HT-29 (cell line): ENCODE measurements at regions not wholly inside any gene's neighbourhood (a gene's known extent, or its start where the extent isn't known, plus 50 kb on each side); places are given as distances from the start of the nearest gene placed in this dataset.

ENCODE experiments used
- DNase-seq: peaks from one replicate; pipeline ENCODE4 v3.0.0-alpha.2; 2015; ENCODE audit warnings: low spot score

DNA sequence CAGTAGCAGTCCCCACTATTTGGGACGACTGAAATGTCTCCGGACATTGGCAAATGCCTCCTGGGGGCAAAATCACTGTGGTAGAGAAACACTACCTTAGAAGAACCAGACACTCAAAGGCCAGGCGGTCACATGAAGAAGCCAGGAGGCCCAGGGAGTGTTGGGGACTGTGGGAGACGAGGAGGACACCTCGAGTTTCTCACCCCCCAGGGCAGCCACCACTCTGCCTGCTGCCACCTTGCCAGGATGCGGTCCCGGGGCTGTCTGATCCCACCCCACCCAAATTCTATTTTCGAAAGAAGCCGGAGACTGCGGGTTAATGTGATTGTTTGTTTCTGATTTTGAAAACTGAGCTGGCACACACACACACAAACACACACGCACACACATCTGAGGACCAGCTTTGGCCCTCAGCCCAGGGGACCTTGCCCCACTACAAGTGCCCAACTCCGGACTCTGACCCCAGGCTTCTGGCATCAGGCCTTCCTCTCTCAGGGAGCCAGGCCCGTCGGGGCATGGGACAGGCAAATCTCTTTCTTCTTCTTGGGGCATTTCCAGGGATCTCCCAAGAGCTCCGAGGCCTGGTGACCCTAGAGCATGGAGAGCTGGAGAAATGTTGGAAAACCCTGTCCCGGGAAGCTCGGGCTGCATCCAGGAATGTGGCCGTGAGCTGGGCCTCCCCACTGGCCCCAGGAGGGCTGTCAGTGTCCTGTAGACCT is 187.5 kb upstream of the PMEPA1 start:
- DNase-seq, result no peak

DNA sequence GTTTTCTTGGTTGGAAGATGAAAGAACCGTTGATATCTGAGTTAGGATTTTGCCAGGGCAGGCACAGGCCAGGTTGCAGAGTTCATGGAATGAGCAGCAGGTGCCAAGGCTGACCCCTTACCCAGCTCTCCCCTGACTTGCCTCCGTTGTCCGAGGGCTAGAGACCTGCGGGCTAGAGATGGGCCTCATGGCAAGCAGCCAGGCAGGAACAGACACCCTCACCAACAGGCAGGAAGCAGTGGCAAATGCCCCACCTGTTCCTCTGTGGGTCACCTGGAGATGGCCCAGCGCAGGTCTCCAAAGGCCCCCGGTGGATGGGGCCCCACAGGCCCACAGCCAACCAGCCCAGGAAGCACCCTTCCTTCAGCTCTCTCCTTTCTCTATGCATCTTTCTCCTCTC is 186.7 kb upstream of the PMEPA1 start:
- no peak for DNase-seq

DNA sequence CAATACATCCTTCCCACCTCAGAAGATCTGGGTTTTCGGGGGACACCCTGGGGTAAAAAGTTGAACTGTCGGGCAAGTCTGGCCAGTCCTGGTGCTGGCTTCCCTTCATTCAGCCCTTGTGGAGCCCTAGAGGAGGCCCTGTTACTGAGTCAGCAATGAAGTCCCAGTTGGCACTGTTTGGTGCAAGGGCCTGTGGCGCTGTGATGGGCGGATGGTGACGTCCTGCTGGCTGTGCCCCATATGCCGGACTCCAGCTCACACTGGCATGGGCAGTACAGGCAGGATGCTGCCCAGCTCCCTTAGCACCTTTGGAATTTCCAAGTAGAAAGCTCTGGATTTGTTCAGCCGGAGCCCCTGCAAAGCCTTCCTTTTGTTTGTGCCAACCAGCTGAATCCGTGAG is 186.2 kb upstream of the PMEPA1 start:
- DNase-seq, result no peak

DNA sequence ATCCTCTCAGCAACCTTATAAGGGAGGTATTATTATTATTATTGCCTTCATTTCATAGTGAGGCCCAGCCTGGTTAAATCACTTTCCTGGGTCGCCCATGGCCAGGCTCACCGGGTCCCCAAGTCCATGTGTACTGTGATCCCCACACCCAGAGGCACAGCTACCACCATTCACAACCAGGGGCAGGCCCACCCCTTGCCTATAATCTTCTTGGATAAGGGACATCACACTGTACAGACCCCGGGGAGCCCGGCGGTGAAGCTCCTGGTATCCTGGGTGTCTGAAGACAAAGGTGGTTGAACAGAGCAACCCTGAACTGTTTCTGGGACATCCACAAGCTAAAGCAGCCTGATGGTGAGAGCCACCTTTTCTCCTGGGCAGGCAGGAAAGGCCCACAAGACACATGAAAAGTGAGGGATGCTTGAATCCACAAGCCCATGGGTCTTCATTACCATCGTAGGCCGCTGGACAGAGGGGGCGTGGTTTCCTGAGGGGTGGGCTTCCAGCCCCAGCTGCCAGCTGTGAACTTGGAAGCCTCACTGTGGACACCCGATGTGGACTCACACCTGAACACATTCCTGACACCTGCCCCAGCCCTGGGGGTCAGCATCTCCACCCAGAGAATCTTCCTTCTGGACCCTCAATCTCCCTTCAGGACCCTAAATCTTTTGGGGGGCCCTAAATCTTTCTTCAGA is 185.5 kb upstream of the PMEPA1 start:
- DNase-seq, result no peak

DNA sequence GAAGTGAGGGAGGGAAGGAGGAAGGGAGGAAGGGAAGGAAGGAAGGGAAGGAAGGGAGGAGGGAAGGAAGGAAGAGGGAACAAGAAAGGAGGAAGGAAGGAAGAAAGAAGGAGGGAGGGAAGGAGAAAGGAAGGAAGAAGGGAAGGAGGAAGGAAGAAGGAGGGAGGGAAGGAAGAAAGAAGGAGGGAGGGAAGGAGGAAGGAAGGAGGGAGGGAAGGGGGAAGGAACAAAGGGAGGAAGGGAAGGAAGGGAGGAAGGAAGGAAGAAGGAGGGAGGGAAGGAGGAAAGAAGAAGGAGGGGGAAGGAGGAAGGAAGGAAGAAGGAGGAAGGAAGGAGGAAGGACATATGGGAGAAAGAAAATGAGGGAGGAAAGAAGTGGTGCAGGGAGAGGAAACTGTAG is 184.7 kb upstream of the PMEPA1 start:
- no peak for DNase-seq

DNA sequence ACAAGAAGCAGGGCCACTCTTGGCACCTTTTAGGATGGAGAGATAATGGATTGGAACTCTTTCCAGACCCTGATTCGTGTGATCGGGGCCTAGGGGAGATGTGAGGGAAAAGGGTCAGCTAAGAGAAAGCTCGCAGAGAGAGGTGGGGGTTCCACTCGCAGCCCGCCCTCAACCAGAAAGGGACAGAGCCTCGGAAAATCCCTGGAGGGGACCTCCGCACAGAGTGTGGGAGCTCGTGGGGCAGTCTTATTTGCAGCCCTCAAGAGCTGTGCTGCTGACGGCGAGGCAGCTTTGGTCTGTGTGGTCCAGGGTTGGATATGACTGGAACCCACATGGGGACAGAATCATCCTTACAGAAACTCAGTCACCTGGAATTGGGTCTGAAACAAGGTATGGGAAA is 184.3 kb upstream of the PMEPA1 start:
- DNase-seq, result no peak

DNA sequence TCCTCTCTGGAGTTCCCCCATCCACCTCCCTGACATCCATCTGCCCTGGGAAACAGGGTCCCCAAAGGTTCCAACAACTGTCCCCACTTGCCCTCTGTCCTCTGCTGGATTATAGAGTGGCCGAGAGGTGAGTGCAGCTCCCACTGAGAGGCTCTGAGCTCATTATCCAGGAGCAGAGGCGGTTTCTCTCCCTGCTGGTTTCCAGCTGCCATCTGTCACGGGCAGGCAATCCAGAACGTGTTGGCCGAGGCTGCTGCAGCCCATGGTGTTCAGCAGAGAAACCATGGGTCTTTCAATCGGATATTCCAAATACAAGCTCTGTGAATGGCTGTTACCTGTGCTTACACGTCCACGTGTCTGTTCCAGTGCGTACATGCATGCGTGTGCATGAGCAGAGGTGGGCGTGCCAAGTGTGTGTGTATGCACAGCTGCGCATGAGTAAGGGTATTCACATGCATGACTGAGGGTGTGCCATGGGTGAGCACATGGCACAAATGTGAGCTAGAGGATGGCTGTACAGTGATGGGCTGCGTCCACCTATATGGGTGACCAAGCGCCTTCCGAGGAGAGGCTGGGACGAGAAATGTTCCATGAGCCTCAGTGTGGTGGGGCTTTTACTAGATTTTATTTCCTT is 183.7 kb upstream of the PMEPA1 start:
- DNase-seq, result no peak

DNA sequence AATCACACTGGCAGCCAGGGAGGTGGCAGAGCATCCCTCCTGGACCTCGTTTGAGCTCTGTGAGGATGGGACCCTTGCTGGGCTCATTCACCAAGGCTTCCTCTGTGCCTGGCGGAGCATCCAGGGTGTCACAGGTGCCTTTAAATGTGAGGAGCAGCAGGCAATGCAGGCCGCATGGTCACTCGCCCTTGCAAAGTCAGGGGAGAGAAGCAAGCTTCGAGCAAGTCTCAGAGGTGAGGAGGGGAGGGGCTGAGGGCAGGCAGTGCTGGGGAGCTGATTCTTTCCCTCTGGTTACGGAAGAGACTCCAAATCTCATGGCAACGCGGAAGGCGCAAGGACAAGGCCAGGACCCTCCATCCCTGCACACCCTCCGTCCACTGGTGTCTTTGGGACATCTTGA is 182.7 kb upstream of the PMEPA1 start:
- no peak for DNase-seq

DNA sequence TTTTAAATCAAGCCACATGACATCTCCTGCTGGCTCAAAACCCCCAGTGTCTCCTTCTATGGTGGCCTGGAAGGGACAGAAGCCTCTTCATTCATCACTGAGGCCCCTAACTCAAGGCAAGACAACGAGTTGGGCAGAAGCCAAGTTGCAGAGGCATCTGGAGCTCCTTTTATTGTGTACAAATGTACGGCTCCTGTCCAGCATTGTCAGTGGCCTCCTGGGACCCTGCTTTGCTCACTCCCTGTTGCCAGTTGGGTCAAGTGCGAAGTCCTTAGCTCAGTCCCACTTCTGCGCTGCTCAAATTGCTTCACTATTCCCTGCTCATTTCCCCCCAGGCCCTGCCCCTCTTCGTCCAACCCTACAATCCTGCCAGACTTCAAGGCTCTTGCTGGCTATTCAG is 181.2 kb upstream of the PMEPA1 start:
- no peak for DNase-seq

DNA sequence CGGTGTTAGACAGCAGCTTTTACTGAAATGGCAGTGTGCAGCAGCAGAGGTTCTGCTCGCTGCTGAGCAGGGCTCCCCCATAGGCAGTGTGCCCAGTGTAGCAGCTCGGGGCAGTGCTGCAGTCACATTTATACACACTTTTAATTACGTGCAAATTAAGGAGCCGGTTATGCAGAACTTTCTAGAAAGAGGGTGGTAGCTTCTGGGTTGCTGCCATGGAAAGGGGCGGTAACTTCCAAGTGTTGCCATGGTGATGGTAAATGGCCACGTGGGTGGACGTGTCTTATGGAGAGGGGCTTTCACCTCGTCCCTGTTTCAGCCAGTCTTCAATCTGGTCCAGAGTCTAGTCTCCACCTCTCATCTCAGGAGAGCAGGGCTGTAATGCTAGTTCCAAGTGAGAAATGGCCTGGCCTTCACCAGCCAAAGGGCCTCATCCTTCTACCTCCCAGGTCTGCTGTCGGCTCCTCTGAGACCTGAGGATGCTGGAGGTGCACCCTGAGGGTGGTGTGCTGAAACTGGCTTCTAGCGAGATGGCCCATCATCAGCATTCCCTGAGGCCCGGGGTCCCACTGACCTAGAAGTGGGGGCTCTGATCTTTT is 180.5 kb upstream of the PMEPA1 start:
- no peak for DNase-seq

DNA sequence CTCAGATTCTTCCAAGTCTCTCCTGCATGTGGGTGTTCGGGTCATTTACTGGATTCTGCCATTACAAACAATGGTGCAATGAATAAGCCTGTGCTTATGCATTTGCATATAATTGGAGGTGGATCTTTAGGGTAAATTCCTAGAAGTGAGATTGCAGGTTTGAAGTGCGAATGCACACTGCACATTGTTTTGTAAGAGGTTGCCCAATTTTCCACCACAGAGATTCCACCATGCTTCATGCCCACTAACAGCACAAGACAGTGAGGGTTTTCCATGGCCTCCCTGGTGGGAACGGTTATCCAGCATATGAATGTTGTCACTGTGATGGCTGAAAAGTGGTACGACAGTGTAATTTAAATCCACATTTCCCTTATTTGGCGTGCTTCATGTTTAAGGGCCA is 178.8 kb upstream of the PMEPA1 start:
- DNase-seq, result no peak

DNA sequence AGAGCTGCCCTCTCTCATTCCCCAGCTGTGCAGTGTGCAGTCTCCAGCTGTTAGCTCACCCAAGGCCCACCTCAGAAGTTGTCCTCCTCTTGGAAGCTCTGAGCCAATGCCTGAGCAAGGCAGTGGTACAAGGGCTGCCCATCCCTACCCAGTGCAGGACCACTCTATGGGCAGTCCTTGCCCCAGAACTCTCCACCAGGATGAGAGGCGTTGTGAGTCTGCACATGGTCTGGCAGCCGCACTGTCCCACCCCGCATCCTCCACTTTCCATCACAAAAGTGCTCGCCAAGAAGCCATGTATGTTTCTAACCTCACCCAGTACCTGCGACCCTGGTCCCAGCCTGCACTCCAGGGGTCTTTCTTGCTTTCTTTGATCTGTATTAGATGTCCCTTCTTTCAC is 175.1 kb upstream of the PMEPA1 start:
- no peak for DNase-seq

DNA sequence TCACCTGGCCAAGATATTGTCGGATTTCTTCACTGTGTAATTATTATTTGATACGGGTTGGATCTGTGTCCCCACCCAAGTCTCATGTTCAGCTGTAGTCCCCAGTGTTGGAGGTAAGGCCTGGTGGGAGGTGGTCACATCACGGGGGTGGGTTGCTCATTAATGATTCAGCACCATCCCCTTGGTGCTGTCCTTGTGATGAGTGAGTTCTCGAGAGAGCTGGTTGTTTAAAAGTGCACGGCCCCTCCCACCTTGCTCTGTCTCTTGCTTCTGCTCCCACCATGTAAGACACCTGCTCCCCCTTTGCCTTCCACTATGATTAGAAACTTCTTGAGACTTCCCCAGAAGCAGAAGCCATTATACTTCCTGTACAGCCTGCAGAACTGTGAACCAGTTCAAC is 173.9 kb upstream of the PMEPA1 start:
- no peak for DNase-seq

DNA sequence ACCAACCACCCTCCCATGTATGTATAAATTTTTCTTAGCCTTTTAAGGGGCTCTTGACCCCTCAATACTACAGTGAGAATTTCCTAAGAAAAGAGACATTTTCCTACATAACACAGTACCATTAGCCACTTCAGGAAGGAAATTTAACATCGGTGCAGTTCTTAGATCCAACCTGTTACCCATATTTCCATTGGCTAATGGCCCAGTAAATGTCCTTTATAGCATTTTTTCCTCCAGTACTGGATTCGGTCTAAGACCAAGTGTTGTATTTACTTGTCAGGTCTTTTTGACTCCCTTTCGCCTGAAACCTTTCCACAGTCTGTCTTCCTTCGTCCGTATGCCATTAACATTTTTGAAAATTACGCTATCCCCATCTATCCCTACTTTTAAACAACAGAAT is 173.4 kb upstream of the PMEPA1 start:
- no peak for DNase-seq

DNA sequence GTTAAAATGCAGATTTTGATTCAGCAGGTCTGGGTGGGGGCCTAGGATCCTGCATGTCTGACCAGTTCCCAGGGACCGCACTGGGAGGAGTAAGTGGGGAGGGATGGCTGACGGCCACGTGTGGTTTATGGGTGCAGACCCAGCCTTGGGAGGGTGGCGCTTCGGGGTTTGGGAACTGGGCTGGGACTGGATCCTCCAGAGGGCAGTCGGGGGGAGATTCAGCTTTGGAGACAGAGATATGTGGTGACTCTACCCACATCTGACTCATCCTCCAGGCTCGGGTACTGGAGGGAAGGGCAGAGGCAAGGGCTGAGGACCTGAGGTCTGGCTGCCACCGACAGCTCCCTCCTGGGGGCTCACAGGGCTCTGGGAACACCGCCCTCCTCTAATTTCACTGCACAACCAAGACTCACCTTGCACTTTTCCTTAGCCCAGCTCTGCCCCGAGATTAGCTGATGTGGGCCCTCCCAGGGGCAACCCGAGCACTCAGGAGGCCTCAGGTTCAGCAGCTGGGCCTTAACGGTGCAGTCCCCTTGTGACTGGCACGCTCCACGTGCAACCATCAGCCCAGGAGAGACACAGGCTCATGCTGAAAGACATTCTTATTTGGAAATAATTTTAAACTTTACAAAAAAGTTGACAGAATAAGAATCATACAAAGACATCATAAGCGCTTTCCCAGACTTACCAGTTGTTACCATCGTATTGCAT is 172.8 kb upstream of the PMEPA1 start:
- peak; percentile 57 for DNase-seq

DNA sequence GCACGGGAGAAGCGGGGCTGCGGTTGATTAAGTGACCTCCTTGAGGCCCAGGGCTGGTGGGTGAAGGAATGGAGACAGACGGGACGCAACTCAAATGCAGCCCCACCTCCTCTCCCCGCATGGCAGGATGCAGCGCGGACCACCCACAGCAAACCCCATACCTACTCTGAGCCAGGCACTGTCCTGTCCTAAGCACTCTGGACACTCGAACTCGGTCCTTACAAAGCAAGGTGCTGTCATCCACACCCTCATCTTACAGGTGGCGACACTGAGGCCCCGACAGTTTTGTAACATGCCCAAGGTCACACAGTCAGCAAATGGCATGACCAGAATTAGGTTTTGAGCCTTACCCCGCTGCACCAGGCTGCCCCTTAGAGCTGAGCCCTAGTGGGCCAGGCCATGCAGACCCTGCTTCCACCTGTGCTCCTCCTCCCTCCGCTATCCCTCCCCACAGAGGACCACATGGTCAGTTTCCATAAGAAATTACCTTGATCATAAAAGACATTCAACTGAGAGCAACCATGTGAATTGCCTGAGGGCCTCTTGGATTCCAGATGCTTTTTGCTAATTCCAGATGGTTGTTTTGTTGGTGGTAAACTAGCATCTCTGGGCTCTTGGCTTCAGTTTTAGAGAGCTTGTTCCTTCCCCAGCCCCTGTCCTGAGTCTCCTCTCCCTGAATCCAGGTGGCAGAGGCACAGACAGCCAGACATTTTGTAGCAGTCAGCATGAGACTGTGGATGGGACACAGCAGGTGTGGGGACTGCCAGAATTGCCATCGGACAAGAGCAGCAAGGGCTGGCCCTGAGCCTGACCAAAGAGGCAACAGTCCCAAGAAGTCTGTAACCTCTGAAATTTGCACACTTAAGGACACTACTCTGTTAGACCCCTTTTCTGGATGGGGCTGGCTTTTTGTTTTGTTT is 171.9 kb upstream of the PMEPA1 start:
- peak; percentile 15 for DNase-seq

DNA sequence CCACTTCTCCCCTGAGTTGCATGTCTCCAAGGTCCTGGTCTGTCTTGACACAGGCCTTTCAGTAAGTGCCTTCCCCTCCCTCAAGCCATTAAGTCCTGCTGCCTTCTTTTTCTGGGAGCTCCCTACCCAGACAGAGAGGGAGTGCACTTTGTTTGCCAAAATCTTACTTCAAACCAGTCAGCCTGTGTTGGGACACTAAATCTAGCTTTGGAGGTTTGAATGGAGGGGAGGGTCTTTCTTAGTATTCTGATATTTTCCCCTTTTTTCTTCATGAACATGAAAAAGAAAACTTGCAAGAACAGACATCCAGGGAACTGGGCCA is 170.7 kb upstream of the PMEPA1 start:
- no peak for DNase-seq

DNA sequence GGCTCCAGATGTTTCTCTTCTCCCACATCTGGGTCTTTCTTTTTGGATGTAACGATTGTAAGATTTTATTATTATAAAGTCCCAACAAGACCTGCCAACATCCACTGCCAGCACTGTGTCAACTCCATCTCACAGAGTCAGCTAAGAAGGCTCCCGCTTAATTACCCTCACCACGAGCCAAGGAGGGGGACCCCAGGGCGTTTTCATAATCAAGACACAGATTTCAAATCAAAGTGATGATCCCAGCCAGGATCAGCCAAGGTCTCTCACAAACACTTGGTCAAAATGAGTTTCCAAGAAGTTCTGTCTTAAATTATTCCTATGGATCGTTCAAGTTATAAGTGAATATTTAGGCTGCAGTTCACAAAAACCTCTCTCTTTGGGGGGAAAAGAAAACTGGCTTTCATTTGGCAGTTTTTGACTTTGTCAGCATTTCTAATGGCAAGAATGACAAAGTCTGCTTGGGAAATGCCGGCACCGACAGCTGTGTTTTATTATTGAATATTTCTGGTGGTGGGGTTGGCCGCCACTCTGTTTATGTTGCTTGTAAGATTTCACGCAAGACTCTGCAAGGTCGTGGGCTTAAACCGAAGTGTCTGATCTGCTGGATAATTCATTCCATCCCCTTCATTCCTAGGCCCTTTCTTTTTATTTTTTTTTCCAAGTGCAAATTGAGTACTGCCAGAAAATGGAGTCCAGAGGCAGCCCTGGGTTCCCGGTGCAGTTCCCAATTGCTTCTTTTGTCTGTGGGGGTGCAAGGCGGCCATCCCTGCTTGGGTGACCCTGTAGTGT is 170.2 kb upstream of the PMEPA1 start:
- DNase-seq, result no peak

DNA sequence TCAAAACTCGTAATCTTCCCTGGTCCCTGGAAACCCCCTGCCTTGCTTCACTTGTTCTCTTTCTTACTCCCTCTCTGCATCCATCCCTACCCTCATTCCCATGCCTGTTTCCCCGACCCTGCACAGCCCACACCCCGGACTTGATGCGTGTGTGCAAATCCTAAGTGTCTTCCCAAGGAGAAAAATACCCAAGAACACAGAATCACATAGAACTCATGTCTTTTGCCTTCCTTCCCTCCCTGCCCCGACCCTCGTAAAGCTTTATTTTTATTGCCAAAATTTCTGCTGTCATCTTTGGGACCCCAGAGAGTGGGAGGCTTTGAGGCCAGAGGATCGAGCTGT is 169.6 kb upstream of the PMEPA1 start:
- no peak for DNase-seq

DNA sequence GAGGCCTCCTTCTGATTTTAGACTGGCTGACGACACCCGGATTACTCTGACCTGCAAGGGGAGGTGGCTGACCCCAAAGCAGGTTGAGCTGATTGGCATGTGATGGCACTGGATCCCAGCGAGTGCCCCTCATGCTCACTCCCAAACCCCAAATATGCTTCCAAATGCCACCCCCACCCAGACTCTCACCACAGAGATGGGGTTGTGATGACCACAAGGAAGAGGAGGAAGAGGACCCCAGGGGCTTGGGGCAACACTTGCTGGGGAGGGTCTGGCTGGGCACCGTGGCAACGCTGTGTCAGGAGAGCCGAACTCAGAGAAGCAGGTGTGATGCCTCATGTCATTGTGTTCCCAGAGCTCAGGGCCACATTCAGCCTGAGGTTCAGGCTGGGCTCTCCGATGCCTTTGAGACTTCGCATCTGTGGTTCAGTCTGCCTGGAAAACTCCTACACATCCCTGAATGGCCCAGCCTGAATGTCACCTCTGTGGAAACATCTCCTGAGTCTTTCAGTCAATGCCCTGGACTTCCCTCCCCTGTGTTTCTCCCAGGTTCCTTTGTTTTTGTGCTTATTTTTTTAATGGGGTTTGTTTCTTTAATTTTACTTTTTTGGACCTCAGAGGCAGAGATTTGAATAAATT is 169.1 kb upstream of the PMEPA1 start:
- DNase-seq, result no peak
